ENCODE measurements at regions not wholly inside any gene's neighbourhood (a gene's known extent, or its start where the extent isn't known, plus 50 kb on each side); places are given as distances from the start of the nearest gene placed in this dataset.

DNA sequence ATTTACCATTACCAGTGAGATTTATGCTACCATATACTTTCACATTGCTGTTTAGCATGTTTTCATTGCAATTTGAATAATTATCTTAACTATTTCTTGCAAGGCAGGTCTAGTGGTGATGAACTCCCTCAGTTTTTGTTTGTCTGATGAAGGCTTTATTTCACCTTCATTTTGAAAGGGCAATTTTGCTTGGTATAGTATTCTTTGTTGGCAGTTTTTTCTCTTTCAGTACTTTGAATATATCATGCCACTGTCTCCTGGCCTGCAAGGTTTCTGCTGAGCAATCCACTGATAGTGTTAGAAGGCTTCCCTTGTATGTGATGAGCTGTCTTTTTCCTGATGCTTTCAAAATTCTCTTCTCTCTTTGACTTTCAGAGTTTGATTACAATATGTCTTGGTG lies 188.0 kb downstream of the MARCHF11 start:
- no TSS peak for BruUV-seq (replicated peaks)
- CTCF ChIA-PET (ENCODE audit: low intra/inter-chr PET ratio) = no interaction called here
- Histone ChIP-seq H3K4me3 (no peak overlapping the region), H3K4me1 (replicated peaks in 1 of 2; ENCODE audit: control insufficient read depth in 2 of 2, insufficient read depth in 2 of 2, low read length in 2 of 2) (no peaks in the 10 kb centered on the region), H2AFZ (ENCODE audit: low read depth, low read length) (no peak overlapping the region), H3K79me2 (ENCODE audit: control insufficient read depth, insufficient read depth, low read length) (no peaks in the 10 kb centered on the region), H3K36me3 (ENCODE audit: control insufficient read depth, insufficient read depth, low read length) (no peaks in the 10 kb centered on the region), H3K9me3 (replicated peaks; ENCODE audit: control insufficient read depth, insufficient read depth, low read depth, low read length) (no peaks in the 10 kb centered on the region; the same call in 1 of the 2 replicates), H3K9me1 (ENCODE audit: control insufficient read depth, insufficient read depth, low read length) (no peaks in the 10 kb centered on the region), H3K4me2 (ENCODE audit: insufficient read depth, low read length) (no peak overlapping the region), H3K27ac (ENCODE audit: extremely low read depth, low read depth, low read length) (no peak overlapping the region), H3K27me3 (ENCODE audit: control insufficient read depth in 2 of 2, insufficient read depth in 2 of 2, low read length in 2 of 2) (no peaks in the 10 kb centered on the region), H3K9ac (ENCODE audit: insufficient read depth in 1 of 2, low read depth in 2 of 2, low read length in 2 of 2) (no peak overlapping the region), H4K20me1 (replicated peaks; ENCODE audit: control insufficient read depth, insufficient read depth, low read length) (no peaks in the 10 kb centered on the region)
- TF ChIP-seq KDM2B (CRISPR knock-in tag; IDR thresholded peaks at IDR 0.05) (no peak), TRIM24 (IDR thresholded peaks at IDR 0.05) (no peak), ARID4B (CRISPR knock-in tag; IDR thresholded peaks at IDR 0.05) (no peak), BHLHE40 (IDR thresholded peaks at IDR 0.05; ENCODE audit: low read length) (no peak), PPARD (CRISPR knock-in tag; IDR thresholded peaks at IDR 0.05) (no peak), SNAPC5 (CRISPR knock-in tag; IDR thresholded peaks at IDR 0.05) (no peak), TRIM28 (IDR thresholded peaks at IDR 0.05) (no peak), CHD1 (IDR thresholded peaks at IDR 0.05; ENCODE audit: low read length) (no peak), ARNT (IDR thresholded peaks at IDR 0.05) (no peak), NFXL1 (CRISPR knock-in tag; IDR thresholded peaks at IDR 0.05) (no peak), BRF2 (IDR thresholded peaks at IDR 0.05; ENCODE audit: borderline replicate concordance, insufficient read depth, insufficient read length) (no peak)
- TF ChIP-seq, protein P1, sequence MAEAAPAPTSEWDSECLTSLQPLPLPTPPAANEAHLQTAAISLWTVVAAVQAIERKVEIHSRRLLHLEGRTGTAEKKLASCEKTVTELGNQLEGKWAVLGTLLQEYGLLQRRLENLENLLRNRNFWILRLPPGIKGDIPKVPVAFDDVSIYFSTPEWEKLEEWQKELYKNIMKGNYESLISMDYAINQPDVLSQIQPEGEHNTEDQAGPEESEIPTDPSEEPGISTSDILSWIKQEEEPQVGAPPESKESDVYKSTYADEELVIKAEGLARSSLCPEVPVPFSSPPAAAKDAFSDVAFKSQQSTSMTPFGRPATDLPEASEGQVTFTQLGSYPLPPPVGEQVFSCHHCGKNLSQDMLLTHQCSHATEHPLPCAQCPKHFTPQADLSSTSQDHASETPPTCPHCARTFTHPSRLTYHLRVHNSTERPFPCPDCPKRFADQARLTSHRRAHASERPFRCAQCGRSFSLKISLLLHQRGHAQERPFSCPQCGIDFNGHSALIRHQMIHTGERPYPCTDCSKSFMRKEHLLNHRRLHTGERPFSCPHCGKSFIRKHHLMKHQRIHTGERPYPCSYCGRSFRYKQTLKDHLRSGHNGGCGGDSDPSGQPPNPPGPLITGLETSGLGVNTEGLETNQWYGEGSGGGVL (CRISPR knock-in tag; IDR thresholded peaks at IDR 0.05) = no peak
- intact Hi-C loops (cut with micrococcal nuclease) (no loop called here), in situ Hi-C loops (cut with MboI) (no loop called here)
- no peak for DNase-seq (ENCODE audit: extremely low read depth in 1 of 4, low spot score in 3 of 4)
- no peak for FAIRE-seq
- POLR2A ChIA-PET = no interaction called here
- ATAC-seq = no peak

Data from K562 (cell line).